ENCODE measurements at regions not wholly inside any gene's neighbourhood (a gene's known extent, or its start where the extent isn't known, plus 50 kb on each side); places are given as distances from the start of the nearest gene placed in this dataset.
"Not testable (repeated sequence)": the region's sequence is repeated elsewhere in the genome, so short reads cannot be mapped to it uniquely, and the experiment has no call there.

- DNase-seq = no peak
Observed at GRCh38 chr13:105915146-105915850, 620.2 kb downstream of the EFNB2 start.

DNA sequence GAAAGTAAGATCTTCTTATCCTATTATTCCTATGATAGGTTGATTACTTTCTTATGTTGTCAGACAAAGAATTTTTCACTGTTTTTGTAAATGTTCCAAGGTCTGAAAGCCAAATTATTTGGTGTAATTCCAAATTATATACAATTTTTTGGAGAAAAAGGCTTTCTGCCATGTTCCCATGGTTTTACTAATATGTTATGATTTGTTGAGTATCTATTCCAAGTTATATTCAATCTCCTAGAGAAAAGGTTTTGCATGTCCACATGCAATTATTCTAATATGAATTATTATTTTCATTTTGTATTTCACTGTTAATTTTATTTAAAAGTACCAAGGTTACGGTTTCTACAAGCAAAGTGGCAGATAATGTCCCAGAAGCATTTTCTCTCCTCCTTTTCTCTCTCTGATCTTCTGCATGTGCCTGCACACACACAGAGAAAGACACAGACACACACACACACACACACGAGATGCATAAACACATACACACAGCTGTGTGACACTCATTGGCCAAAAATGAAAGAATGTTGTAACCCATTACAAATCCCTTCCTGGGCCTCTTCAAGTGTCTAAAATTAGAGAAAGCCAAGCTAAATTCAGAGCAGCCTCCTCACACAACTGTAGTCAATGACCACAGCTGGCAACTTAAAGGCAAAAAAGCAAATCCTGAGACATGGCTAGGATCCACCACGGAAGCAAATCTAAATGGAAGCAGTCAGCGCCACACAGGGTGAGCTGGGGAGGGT lies 621.0 kb downstream of the EFNB2 start:
- DNase-seq = no peak

- no peak for DNase-seq
Observed at GRCh38 chr13:105908586-105908985, 626.9 kb downstream of the EFNB2 start.

DNA sequence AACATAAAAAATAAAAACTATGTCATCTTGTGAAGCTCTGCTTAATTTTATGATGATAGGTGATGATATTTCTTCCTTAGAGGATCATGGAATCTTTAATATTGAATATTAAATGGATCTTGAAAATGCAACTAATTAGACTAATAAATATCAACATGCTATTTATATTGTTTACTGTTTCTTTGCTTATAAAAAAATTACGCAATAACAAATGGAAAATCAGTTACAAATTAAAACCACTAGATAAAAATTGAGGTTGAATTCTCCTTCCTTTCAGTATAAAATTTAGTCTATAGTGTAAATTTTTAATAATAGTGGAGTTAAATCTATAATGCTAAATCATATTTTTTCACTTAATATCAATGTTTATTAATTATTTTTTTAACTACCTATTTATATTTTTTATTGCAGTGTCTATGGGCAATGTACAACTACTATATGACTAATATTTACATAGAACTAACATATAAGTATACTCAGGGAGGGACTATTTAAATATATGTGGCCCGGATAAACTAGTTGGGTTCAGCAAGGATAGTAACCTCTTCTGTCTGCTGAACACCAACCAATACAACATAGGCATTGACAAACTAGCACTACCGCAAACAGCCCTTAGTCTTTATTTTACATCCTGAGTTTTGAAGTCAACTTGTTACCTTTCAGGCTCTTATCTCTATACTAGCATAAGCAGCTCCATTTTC lies 628.0 kb downstream of the EFNB2 start:
- DNase-seq = no peak

- no peak for DNase-seq
Observed at GRCh38 chr13:105906746-105907145, 628.7 kb downstream of the EFNB2 start.

DNA sequence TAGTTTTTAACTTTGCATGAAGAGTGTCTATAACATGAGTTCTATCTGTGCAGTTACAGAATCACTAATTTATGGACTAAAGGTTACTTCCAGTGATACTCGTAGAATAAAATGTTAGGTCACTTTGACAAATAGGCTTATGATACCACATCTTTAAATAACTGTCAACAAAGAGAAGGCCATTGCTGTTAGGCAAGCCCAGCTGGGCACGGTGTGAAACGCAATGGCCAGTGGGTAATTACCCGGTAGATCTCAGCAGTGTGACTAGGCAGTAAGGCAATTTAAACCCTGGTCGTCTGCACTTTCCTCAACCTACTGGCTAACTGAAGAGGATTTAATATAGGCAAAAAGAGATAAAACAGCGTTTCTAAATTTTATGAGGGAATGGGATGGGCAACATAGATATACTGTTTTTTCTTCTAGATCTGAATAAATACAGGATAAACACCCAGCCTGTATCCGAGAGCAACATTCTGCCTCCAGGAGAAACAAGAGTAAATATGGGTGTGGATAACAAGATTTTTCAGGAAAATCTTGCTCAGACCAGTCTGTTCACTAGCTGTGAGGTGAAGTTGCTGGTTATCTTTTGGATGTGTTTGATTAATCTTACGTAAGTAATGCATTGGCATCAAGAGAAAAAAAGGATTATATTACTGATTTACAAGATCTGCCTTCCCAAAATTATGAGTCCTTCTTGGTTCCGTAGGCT lies 631.3 kb downstream of the EFNB2 start:
- no peak for DNase-seq

DNA sequence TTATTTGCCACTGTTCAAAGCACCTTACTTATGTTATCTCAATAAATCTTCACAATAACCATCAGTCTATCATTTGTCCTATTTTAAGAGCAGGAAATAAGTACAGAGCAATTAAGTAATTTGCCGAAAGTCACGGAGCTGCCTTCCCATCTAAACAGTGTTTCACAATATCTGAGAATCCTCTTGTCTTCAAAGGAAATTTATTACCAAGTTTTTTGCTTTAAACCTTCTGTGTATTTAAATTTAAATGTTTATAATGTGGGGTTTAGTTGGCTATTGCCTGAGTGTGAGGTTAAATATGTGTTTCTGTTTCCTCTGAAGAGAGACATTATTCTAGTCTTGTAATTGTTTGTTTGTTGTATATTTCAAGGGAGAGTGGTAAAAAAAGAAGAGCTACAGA lies 633.1 kb downstream of the EFNB2 start:
- no peak for DNase-seq

GRCh38 chr13:105897575-105897974 lies 637.9 kb downstream of the EFNB2 start:
- DNase-seq = no peak

DNA sequence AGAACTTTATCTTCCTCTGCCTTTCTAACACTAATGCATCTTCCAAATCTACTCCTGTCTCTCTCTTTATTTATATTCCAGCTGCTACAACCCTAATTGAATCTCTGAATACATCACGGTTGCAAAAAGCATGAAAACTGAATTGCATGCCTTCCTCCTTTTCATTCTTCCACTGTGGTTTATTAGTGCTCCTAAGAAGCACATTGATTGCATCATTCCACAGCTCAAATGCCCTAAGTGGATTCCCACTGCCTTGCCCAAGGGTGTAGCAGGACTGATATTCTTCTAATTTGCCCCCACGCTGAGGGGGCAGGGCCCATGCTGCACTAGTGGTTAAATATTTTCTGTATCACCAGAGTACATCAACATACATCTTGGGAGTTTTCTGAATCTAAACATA lies 640.8 kb downstream of the EFNB2 start:
- no peak for DNase-seq

- DNase-seq = no peak
Observed at GRCh38 chr13:105890509-105890908, 645.0 kb downstream of the EFNB2 start.

DNA sequence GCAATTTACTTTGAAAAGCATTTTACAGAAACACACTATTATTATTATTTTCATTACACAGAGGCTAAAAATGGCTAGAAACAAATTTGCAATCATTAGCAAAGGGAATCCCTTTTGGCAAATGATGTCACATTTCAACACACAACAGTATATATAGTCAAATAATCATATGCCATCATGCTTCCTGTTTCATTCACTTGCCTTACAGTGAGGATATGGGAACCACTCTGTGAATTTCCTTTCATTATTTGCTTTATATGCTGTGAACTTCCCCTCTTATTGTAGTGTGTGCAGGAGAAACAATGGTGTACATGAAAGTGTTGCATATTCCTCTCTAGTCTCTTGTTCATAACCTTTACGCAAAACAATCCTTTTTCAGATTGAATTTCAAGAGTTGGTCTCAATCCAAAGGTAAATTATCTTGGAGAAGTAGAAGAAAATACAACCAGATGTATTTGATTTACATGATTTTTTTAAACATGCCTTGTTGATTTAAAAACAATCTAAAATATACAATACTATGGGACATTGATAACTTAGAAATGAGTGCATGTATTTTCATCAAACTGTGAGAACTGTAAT lies 657.3 kb downstream of the EFNB2 start:
- DNase-seq = no peak

DNA sequence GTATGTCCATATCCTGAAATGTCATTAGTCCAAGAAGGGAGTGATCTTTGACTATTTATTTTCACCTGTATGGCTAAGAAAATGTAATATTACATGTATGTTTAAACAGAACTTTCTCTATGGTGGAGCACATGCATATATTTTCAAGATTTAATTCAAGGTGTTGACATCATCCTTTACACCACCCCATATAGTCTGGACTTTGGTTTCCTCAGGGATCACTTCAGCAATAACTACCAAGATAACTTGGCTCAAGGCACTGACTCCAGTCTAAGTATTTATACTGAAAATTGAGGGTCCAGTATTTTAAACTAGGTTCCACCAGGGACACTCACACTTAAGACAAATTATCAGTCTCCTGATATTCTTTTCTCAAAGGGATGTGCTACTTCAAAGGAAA lies 660.6 kb downstream of the EFNB2 start:
- no peak for DNase-seq

- DNase-seq = no peak
Observed at GRCh38 chr13:105871768-105872167, 663.7 kb downstream of the EFNB2 start.

GRCh38 chr13:105871326-105871725 lies 664.1 kb downstream of the EFNB2 start:
- no peak for DNase-seq

DNA sequence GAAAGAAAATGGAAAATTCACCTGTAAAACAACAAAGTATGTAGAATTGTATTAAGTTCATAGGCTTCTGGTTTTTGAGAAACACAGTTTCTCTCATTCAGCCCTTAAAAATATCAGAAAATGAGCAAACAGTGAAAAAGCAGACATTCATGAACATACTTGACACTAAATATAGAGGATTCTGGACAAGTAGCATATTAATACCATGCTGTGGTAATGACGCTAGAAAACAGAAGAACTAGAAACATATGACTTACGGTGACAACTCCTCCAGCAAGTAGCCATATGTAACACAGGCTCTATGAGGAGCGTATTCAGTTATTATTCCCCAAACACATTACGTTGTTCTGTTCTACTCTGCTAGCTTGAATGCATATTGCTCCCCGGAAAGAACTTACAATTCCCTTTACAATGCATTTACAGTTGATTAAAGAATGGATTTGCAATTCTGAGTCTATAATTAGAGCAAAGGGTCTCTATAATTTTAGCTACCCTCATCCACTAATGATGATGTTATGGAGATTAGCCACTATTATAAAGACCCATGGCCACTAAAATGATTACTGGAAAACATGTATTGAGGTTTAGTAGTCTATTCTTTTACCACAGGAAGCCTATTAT lies 672.1 kb downstream of the EFNB2 start:
- DNase-seq = no peak

- DNase-seq = no peak
Observed at GRCh38 chr13:105848494-105848893, 687.0 kb downstream of the EFNB2 start.

DNA sequence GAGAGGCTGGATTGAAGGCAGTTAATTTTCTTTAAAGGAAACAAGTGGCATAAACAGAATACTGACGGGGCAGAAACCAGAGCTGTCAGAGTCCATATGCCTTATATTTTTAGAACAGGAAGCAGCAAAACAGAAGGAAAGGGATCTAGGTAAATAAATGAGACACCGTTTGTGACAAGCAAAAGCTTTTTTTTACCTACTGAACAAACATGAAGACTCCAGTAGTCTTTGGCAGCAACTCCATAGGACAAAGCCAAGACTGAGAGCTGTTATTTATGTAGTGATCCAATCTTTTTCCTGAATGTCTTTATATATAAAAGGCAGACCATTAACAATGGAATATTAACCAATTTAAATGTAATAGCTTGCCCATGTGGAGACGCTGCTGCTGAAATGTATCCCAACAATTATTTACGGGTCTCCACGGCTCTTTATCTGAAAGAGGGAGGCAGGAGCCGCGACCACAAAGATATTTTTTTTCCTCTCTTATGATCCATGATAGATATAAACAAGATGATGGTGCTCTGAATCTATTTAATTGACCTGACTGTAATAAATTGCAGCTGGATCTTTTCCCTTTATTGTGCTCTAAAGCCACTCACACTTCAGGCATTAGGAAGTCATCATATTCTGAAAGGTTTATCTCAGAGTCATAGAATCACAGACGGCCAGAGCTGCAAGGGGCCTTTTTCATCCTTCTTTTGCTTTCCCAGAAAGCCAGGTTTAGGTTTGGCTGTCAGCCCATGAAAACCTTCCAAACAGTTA lies 687.8 kb downstream of the EFNB2 start:
- no peak for DNase-seq

DNA sequence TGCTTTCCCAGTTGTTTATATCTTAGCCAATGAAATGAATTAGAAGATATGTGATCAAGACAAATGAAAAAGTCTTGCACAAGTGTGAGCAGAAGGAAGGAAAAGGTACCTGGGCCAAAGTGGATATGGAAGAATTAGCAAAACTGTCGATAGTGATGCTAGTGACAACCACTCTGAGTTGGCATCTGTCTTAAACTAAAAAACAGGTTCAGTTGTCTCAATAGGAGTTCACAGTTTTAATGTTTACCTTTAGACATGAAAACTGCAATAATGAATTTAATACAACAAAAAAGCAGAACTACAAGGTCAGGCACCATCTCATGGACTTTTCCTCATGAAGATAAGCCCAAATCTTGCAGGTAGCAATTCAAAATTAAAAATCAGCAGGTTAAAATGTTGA lies 688.5 kb downstream of the EFNB2 start:
- DNase-seq = no peak

DNA sequence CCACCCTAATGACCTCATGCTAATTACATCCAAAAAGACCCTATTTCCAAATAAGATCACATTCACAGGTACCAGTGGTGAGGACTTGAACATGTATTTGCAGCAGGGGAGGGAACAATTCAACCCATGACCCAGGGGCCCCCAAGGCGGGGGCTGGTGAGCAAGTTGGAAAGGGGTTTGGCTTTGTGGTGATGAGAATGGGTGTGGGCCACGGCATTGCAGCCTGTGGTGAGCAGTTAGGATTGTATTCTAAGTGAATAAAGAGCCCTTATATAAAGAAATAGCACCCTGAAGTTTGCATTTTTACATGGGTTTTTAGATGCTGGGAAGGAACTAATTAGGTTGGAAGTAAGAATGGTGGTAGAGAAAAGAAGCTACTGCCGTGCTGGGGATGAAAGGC lies 694.2 kb downstream of the EFNB2 start:
- DNase-seq = no peak

DNA sequence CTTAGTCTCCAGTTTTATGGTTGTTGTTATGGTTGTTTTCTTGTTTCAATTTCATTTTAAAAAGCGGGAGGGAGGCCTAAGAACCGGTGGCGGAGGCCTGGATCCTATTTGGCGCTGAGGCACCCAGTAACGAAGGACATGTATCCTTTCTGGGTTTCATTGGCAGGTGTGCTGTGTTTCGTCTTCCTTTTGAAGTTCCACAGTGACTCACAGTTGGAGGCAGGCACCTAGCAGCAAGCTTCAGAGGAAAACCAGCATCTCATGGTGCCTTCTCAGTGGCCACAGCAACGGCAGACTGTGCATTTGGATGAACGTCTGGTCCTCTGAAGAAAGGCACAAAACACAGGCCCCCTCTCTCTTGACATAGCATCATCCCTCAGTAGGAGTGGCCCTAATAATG lies 697.2 kb downstream of the EFNB2 start:
- no peak for DNase-seq

DNA sequence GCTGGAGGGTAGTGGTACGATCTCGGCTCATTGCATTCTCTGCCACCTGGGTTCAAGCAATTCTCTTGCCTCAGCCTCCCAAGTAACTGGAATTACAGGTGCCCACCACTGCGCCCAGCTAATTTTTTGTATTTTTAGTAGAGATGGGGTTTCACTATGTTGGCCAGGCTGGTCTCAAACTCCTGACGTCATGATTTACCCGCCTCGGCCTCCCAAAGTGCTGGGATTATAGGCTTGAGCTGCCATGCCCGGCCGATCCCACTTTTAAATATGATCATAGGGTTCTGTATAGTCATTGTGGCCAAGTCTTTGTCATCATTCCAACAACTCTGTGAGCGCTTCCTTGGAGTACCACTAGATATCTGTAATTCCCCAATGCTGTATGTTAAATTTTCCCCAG lies 698.2 kb downstream of the EFNB2 start:
- DNase-seq = not testable (repeated sequence)

GRCh38 chr13:105830821-105831220 lies 704.6 kb downstream of the EFNB2 start:
- DNase-seq = no peak
